AG04449 (cell line): ENCODE measurements at regions not wholly inside any gene's neighbourhood (a gene's known extent, or its start where the extent isn't known, plus 50 kb on each side); places are given as distances from the start of the nearest gene placed in this dataset.

Experiments
- CTCF ChIA-PET: fragments of 350-600 bp; formaldehyde crosslinking; extraction: SDS; loops from one replicate; lab custom pipeline; 2021; ENCODE audit warnings: antibody characterized with exemption; lab: Yijun Ruan, JAX
- POLR2A ChIA-PET: fragments of 400-600, 350-600 bp; formaldehyde crosslinking; extraction: SDS; loops from one replicate; lab custom pipeline; 2020; ENCODE audit warnings: antibody characterized with exemption, inconsistent platforms; lab: Yijun Ruan, JAX
- DNase-seq: peaks from one replicate; pipeline ENCODE4 v3.0.0-alpha.2; 2010; ENCODE audit warnings: low read depth, low spot score
- H3K4me3 ChIP-seq: 2 replicates; pipeline ENCODE4 v1.5.1; 2011; ENCODE audit warnings: low read depth, mild to moderate bottlenecking, control low read depth, low read length
- TF ChIP-seq, protein P1 (sequence below): IDR thresholded peaks from one replicate; pipeline ENCODE4 v1.5.1; 2011; ENCODE audit warnings: mild to moderate bottlenecking, moderate library complexity, low read length, control low read depth, inconsistent platforms; ENCODE audit not compliant: insufficient read depth; ENCODE audit errors: missing control alignments

DNA sequence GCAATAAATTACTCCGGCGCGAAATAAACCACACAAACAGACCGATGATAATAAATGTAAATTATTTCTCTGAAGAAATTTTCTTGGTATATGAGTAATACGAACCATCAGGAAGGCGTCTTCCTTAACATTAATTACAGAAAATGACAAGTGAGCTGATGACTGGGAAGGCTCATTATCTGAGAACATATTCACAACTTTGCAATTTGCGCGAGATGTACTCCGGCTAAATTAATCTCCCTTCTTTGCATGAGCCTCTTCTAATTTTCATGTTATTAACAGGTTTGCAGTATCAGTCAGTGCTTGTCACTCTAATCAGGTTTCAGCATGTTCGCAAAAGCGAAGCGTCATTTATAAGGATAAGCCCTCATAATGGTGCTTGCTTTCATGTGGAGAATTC, 218.9 kb upstream of the MVB12B start:
- POLR2A ChIA-PET = no interaction called here

DNA sequence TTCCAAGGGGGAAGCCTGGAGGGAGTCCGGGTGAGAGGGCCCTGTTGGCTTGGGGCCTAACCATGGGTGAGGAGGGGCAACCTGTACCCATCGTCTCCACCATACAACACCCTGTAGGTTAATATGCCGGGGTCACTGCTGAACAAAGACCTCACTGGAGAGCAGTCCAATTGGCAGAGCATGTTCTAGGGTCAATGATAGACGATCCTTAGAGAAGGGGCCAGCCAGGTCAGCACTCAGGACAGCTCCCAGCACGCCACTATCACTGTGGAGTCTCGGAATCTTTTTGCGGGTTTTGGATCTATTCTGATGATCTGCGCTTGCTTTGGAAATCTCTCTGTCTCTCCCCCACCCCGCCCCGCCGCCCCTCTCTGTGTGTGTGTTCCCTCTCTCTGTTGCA, 218.4 kb upstream of the MVB12B start:
- CTCF ChIA-PET = interaction anchor here (1.6 kb wide), 1 partner anchor 16 kb away, joined by 3 read pairs; no protein-coding TSS in a partner anchor
- no peak overlapping the region for H3K4me3 ChIP-seq
- TF ChIP-seq, protein P1, sequence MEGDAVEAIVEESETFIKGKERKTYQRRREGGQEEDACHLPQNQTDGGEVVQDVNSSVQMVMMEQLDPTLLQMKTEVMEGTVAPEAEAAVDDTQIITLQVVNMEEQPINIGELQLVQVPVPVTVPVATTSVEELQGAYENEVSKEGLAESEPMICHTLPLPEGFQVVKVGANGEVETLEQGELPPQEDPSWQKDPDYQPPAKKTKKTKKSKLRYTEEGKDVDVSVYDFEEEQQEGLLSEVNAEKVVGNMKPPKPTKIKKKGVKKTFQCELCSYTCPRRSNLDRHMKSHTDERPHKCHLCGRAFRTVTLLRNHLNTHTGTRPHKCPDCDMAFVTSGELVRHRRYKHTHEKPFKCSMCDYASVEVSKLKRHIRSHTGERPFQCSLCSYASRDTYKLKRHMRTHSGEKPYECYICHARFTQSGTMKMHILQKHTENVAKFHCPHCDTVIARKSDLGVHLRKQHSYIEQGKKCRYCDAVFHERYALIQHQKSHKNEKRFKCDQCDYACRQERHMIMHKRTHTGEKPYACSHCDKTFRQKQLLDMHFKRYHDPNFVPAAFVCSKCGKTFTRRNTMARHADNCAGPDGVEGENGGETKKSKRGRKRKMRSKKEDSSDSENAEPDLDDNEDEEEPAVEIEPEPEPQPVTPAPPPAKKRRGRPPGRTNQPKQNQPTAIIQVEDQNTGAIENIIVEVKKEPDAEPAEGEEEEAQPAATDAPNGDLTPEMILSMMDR = no peak
- no peak for DNase-seq
- POLR2A ChIA-PET = interaction anchor here (0.6 kb wide), 1 partner anchor 364 kb away, joined by 3 read pairs; no protein-coding TSS in a partner anchor

More for the DNA sequence above, 218.9 kb upstream of the MVB12B start:
- no peak for DNase-seq
- H3K4me3 ChIP-seq = no peak overlapping the region
- TF ChIP-seq, protein P1 = no peak
- CTCF ChIA-PET = no interaction called here

DNA sequence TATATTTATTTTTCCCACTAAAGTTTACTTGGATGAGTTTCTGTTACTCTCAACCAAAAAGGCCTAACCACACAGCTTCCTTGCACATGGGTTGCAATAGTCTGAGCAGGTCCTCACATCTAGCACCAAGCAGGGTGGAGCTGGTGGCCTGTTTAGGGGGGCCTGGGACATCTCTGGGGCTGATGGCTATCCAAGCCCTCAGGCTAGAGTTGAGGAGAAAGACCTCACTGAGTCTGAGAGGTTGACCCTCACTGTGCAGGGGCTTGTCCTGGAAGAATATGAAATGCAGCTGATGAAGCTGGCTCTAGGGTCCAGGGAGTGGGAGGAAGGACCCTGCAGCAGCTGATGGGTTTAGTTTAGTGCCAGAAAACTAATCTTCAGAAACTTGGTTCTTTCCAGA, 217.1 kb upstream of the MVB12B start:
- DNase-seq = no peak
- ChIA-PET CTCF (interaction anchor here (1.6 kb wide), 1 partner anchor 18 kb away, joined by 3 read pairs; no protein-coding TSS in a partner anchor), POLR2A (no interaction called here)
- no peak overlapping the region for H3K4me3 ChIP-seq
- TF ChIP-seq, protein P1 = no peak

DNA sequence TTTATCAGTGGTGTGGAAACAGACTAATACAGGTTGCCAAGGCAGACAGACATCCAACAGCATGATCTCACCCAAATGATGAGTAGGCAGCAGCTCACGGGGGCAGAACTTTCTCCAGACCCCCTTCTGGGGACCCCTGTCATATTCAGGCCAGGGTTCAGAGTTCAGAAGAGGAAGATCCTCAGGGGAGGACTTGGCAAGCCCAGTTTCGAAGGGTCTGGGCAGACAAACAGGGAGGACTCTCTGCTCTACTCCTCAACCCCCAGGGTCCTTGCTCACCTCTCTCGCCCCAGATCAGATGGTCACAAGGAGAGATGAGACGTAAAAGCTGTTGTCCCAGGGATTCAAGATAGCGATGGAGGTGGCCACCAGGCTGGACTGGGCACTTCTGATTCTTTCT, 215.1 kb upstream of the MVB12B start:
- POLR2A ChIA-PET = no interaction called here
- no peak overlapping the region for H3K4me3 ChIP-seq
- CTCF ChIA-PET = no interaction called here
- TF ChIP-seq, protein P1 = no peak
- no peak for DNase-seq

DNA sequence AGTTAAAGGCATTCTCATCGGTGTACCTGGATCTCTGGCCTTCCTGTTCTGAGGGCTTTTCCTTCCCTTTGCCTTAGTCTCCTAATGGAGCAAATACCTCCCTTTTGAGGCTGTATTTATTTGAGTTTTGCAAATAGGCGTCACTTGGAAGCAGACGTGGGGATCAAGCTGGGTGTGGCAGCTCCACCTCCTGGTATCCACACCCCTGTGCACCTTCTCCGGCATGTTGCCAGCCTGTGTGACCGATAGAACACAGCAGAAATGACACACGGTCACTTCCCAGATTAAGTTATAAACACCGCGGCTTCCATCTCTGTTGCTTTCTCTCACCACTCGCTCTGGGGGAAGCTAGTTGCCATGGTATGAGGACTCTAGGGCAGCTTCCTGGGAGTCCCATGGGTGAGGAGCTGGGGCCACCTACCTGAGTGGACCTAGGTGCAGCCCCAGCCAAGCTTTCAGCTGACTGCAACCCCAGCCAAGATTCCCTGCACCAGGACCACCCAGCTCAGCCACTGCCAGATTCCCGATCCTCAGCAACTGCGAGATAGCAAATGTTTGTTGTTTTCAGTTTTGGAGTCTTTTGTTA, 214.4 kb upstream of the MVB12B start:
- TF ChIP-seq, protein P1 = no peak
- DNase-seq = no peak
- H3K4me3 ChIP-seq = no peak overlapping the region
- CTCF ChIA-PET = no interaction called here
- POLR2A ChIA-PET = no interaction called here

DNA sequence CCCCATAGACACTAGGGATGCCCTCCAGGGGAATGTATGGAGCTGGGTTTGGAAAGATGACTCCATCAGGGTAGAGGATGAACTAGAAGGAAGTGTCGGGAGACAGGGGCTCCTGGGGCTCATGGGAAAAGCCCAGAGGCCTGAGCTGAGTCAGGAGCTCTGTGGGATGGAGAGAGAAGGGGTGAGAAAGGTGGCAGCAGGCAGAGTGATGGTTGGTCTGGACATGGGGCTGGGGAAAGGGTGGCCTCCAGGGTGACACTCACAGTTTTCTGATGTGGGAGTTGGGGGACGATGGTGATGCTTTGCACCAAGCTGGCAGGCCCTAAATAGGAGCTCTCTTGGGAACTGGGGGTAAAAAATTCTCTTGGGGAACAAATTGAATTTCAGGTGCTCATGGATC, 213.5 kb upstream of the MVB12B start:
- CTCF ChIA-PET = no interaction called here
- POLR2A ChIA-PET = no interaction called here
- TF ChIP-seq, protein P1 = no peak
- no peak overlapping the region for H3K4me3 ChIP-seq
- DNase-seq = no peak
